ENCODE measurements at regions not wholly inside any gene's neighbourhood (a gene's known extent, or its start where the extent isn't known, plus 50 kb on each side); places are given as distances from the start of the nearest gene placed in this dataset.

- TF ChIP-seq CTCF (conservative IDR thresholded peaks at IDR 0.05; ENCODE audit: low read length): no peak
- TF ChIP-seq EZH2phosphoT487 (IDR thresholded peaks at IDR 0.05; ENCODE audit: borderline replicate concordance, low read depth, low read length): no peak
Observed at GRCh38 chr5:158430798-158431167, 571.8 kb upstream of the CLINT1 start.
